Calu3 (cell line): ENCODE measurements at regions not wholly inside any gene's neighbourhood (a gene's known extent, or its start where the extent isn't known, plus 50 kb on each side); places are given as distances from the start of the nearest gene placed in this dataset.

Experiments
- BruUV-seq: library from RNA; stranded (reverse); fragments of 400-500 nt; replicated peaks from 2 replicates; lab custom pipeline; 2021; lab: Mats Ljungman, UMichigan
- CTCF ChIA-PET: fragments of 300-600 bp; sonication (Branson Sonifier 250); formaldehyde crosslinking; loops from one replicate; lab custom pipeline; 2022; ENCODE audit warnings: antibody characterized with exemption; lab: Charles Lee
- DNase-seq: peaks from one replicate; pipeline ENCODE4 v3.0.0; 2022
- H3K27ac Mint-ChIP-seq: one replicate; pipeline ENCODE4 v1.8.0; 2022; ENCODE audit warnings: mixed read lengths; ENCODE audit not compliant: unreplicated experiment
- H3K27me3 Mint-ChIP-seq: one replicate; pipeline ENCODE4 v1.8.0; 2022; ENCODE audit warnings: mixed read lengths; ENCODE audit not compliant: unreplicated experiment
- H3K36me3 Mint-ChIP-seq: one replicate; pipeline ENCODE4 v1.8.0; 2022; ENCODE audit warnings: mild to moderate bottlenecking, moderate library complexity, mixed read lengths; ENCODE audit not compliant: insufficient read depth, unreplicated experiment
- H3K4me1 Mint-ChIP-seq: one replicate; pipeline ENCODE4 v1.8.0; 2022; ENCODE audit warnings: mild to moderate bottlenecking, low read depth, mixed read lengths; ENCODE audit not compliant: unreplicated experiment
- H3K4me3 Mint-ChIP-seq: one replicate; pipeline ENCODE4 v1.8.0; 2022; ENCODE audit warnings: mild to moderate bottlenecking, low read depth, moderate library complexity, mixed read lengths; ENCODE audit not compliant: unreplicated experiment
- H3K9me3 Mint-ChIP-seq: one replicate; pipeline ENCODE4 v1.8.0; 2022; ENCODE audit warnings: low read depth, mixed read lengths; ENCODE audit not compliant: unreplicated experiment
- intact Hi-C: fragments of 100-400 bp; cut with micrococcal nuclease; formaldehyde crosslinking; loops from one replicate; pipeline ENCODE4 v1.10.0; 2022; ENCODE audit not compliant: unreplicated experiment
- TF ChIP-seq, protein P1 (sequence below): fragments of 200-600 bp; IDR thresholded peaks from one replicate; pipeline ENCODE4 v1.8.0; 2022; ENCODE audit warnings: antibody characterized with exemption; ENCODE audit not compliant: unreplicated experiment

- Mint-ChIP-seq H3K27ac (no peak overlapping the region), H3K4me3 (no peak overlapping the region), H3K4me1 (no peaks in the 10 kb centered on the region), H3K9me3 (no peaks in the 10 kb centered on the region), H3K27me3 (no peaks in the 10 kb centered on the region), H3K36me3 (no peaks in the 10 kb centered on the region)
- DNase-seq = no peak
- BruUV-seq = no TSS peak
- TF ChIP-seq, protein P1, sequence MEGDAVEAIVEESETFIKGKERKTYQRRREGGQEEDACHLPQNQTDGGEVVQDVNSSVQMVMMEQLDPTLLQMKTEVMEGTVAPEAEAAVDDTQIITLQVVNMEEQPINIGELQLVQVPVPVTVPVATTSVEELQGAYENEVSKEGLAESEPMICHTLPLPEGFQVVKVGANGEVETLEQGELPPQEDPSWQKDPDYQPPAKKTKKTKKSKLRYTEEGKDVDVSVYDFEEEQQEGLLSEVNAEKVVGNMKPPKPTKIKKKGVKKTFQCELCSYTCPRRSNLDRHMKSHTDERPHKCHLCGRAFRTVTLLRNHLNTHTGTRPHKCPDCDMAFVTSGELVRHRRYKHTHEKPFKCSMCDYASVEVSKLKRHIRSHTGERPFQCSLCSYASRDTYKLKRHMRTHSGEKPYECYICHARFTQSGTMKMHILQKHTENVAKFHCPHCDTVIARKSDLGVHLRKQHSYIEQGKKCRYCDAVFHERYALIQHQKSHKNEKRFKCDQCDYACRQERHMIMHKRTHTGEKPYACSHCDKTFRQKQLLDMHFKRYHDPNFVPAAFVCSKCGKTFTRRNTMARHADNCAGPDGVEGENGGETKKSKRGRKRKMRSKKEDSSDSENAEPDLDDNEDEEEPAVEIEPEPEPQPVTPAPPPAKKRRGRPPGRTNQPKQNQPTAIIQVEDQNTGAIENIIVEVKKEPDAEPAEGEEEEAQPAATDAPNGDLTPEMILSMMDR = no peak
- intact Hi-C loops = no loop called here
- CTCF ChIA-PET = no interaction called here
Observed at GRCh38 chr13:64847767-64848166, 2382.4 kb downstream of the PCDH9 start.

DNA sequence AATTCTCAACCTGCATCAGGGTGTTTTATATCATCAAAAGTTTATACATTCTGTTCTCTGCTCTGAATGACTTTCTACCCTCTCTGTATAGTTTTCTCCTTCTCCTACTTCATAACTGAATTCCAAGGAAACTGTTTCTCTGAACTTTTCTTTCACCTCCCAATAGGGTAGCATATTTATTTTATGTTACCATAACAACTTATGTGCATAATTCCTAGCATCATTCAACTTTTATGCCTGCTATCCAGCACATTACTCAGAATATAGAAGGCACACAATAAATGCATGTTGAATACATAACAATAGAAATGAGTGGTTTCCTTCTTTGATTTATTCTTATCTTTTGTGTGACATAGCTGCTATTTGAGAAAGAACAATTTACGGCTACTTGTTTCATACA lies 2385.0 kb downstream of the PCDH9 start:
- no peak for DNase-seq
- Mint-ChIP-seq H3K9me3 (no peaks in the 10 kb centered on the region), H3K4me3 (no peak overlapping the region), H3K36me3 (no peaks in the 10 kb centered on the region), H3K27ac (no peak overlapping the region), H3K4me1 (no peaks in the 10 kb centered on the region), H3K27me3 (no peaks in the 10 kb centered on the region)
- no TSS peak for BruUV-seq
- CTCF ChIA-PET = no interaction called here
- TF ChIP-seq, protein P1 = no peak
- intact Hi-C loops = no loop called here

GRCh38 chr13:64819081-64819480 lies 2411.1 kb downstream of the PCDH9 start:
- no peak overlapping the region for H3K27ac Mint-ChIP-seq
- TF ChIP-seq, protein P1 = no peak
- no peaks in the 10 kb centered on the region for H3K4me1 Mint-ChIP-seq
- intact Hi-C loops = no loop called here
- no peaks in the 10 kb centered on the region for H3K27me3 Mint-ChIP-seq
- CTCF ChIA-PET = no interaction called here
- no peaks in the 10 kb centered on the region for H3K36me3 Mint-ChIP-seq
- no TSS peak for BruUV-seq
- no peak for DNase-seq
- no peak overlapping the region for H3K4me3 Mint-ChIP-seq
- H3K9me3 Mint-ChIP-seq = peaks cover under 1% of the 10 kb centered on the region

- TF ChIP-seq, protein P1 = no peak
- Mint-ChIP-seq H3K36me3 (no peaks in the 10 kb centered on the region), H3K27me3 (no peaks in the 10 kb centered on the region), H3K4me3 (no peak overlapping the region), H3K9me3 (peaks cover 4% of the 10 kb centered on the region), H3K4me1 (no peaks in the 10 kb centered on the region), H3K27ac (no peak overlapping the region)
- intact Hi-C loops = no loop called here
- CTCF ChIA-PET = no interaction called here
- no TSS peak for BruUV-seq
- no peak for DNase-seq
Observed at GRCh38 chr13:64817691-64818090, 2412.4 kb downstream of the PCDH9 start.

DNA sequence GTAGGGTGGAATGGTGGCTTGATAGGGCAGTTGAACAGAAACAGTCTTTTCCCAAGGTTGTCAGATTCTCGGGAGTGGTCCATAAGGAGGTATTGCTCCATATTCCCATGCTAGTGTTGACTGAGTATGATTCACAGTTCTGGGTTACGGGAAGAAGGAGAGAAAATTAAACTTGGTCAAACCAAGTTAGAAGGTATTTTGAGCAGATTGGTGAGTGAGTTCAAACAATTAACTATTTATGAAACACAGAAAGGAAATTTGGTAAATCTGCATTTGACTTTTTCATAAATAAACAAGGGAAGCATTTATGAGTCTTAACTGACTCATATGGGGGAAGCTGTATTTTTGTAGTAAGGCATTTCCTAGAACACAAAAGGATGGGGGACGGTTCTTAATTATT lies 2419.4 kb downstream of the PCDH9 start:
- no peak overlapping the region for H3K27ac Mint-ChIP-seq
- no peaks in the 10 kb centered on the region for H3K4me1 Mint-ChIP-seq
- H3K4me3 Mint-ChIP-seq = no peak overlapping the region
- H3K36me3 Mint-ChIP-seq = no peaks in the 10 kb centered on the region
- no peaks in the 10 kb centered on the region for H3K27me3 Mint-ChIP-seq
- DNase-seq = no peak
- BruUV-seq = no TSS peak
- H3K9me3 Mint-ChIP-seq = peaks cover 4% of the 10 kb centered on the region
- intact Hi-C loops = no loop called here
- TF ChIP-seq, protein P1 = no peak
- CTCF ChIA-PET = no interaction called here
